Colonic mucosa (tissue), 4 donors: ENCODE measurements at regions not wholly inside any gene's neighbourhood (a gene's known extent, or its start where the extent isn't known, plus 50 kb on each side); places are given as distances from the start of the nearest gene placed in this dataset.

Experiments used
- DNase-seq: peaks from one replicate; pipeline ENCODE4 v3.0.0-alpha.2; 2020
- H3K27ac ChIP-seq: fragments of 200-600 bp; one replicate; pipeline ENCODE4 v1.8.0; 2021
- H3K27me3 ChIP-seq: fragments of 200-600 bp; one replicate; pipeline ENCODE4 v1.8.0; 2021
- H3K36me3 ChIP-seq: fragments of 200-600 bp; one replicate; pipeline ENCODE4 v1.8.0; 2021
- H3K4me1 ChIP-seq: fragments of 200-600 bp; one replicate; pipeline ENCODE4 v1.8.0; 2021; ENCODE audit warnings: mild to moderate bottlenecking
- H3K4me3 ChIP-seq: fragments of 200-600 bp; one replicate; pipeline ENCODE4 v1.8.0; 2021
- H3K9ac ChIP-seq, 2 donors: one replicate each; pipeline ENCODE4 v1.7.0; 2013; ENCODE audit warnings: control low read depth in 2 of 2, low read depth in 2 of 2, low read length in 2 of 2
- H3K9me3 ChIP-seq: fragments of 200-600 bp; one replicate; pipeline ENCODE4 v1.8.0; 2021
- CTCF ChIP-seq: fragments of 200-600 bp; IDR thresholded peaks from one replicate; pipeline ENCODE4 v1.8.0; 2022; ENCODE audit warnings: antibody characterized with exemption, mild to moderate bottlenecking
- intact Hi-C: fragments of 100-400 bp; cut with DNase I; formaldehyde crosslinking; loops from one replicate; pipeline ENCODE4 v1.14.1; 2022
- donor health status: healthy.
- donor health status: DM: no; HTN: no; CAD: no.
- donor health status: DM: no; HTN: no; CAD: no.

GRCh38 chr1:14508613-14509012 lies 89.9 kb upstream of the KAZN start:
- no peak for DNase-seq
- Histone ChIP-seq H3K4me3 (no peak overlapping the region), H3K27ac (no peak overlapping the region), H3K27me3 (no peaks in the 10 kb centered on the region), H3K9me3 (no peaks in the 10 kb centered on the region), H3K36me3 (no peaks in the 10 kb centered on the region), H3K4me1 (no peaks in the 10 kb centered on the region), H3K9ac (no peak overlapping the region)
- intact Hi-C loops, result no loop called here
- TF ChIP-seq CTCF, result no peak

GRCh38 chr1:14511166-14511680 lies 87.3 kb upstream of the KAZN start:
- TF ChIP-seq CTCF, result no peak
- Histone ChIP-seq H3K9ac (no peak overlapping the region), H3K36me3 (no peaks in the 10 kb centered on the region), H3K27ac (no peak overlapping the region), H3K9me3 (no peaks in the 10 kb centered on the region), H3K4me1 (no peaks in the 10 kb centered on the region), H3K4me3 (no peak overlapping the region), H3K27me3 (no peaks in the 10 kb centered on the region)
- intact Hi-C loops, result no loop called here
- DNase-seq, result no peak

GRCh38 chr1:14511796-14512585 lies 86.5 kb upstream of the KAZN start:
- H3K4me1 ChIP-seq, result no peaks in the 10 kb centered on the region
- no peaks in the 10 kb centered on the region for H3K36me3 ChIP-seq
- no peaks in the 10 kb centered on the region for H3K27me3 ChIP-seq
- no peak overlapping the region for H3K9ac ChIP-seq
- H3K4me3 ChIP-seq, result no peak overlapping the region
- no peak for TF ChIP-seq CTCF
- no peak overlapping the region for H3K27ac ChIP-seq
- no peak for DNase-seq
- intact Hi-C loops, result no loop called here
- no peaks in the 10 kb centered on the region for H3K9me3 ChIP-seq

- Histone ChIP-seq H3K9ac (no peak overlapping the region), H3K9me3 (no peaks in the 10 kb centered on the region), H3K27me3 (no peaks in the 10 kb centered on the region), H3K36me3 (no peaks in the 10 kb centered on the region), H3K4me1 (no peaks in the 10 kb centered on the region), H3K27ac (no peak overlapping the region), H3K4me3 (no peak overlapping the region)
- intact Hi-C loops, result no loop called here
- no peak for TF ChIP-seq CTCF
- DNase-seq, result no peak
These were observed 85.4 kb upstream of the KAZN start for GRCh38 chr1:14513111-14513510.

- DNase-seq, result no peak
- no peak overlapping the region for H3K9ac ChIP-seq
- no peaks in the 10 kb centered on the region for H3K4me1 ChIP-seq
- no peak overlapping the region for H3K27ac ChIP-seq
- no peak for TF ChIP-seq CTCF
- no peaks in the 10 kb centered on the region for H3K9me3 ChIP-seq
- H3K36me3 ChIP-seq, result no peaks in the 10 kb centered on the region
- intact Hi-C loops, result no loop called here
- no peak overlapping the region for H3K4me3 ChIP-seq
- no peaks in the 10 kb centered on the region for H3K27me3 ChIP-seq
These were observed 83.7 kb upstream of the KAZN start for GRCh38 chr1:14514739-14515138.
